Activated naive CD8-positive, alpha-beta T cell treated with anti-CD3 and anti-CD28 coated beads for 36 hours (primary cell): ENCODE measurements at regions not wholly inside any gene's neighbourhood (a gene's known extent, or its start where the extent isn't known, plus 50 kb on each side); places are given as distances from the start of the nearest gene placed in this dataset.
"Not testable (repeated sequence)": the region's sequence is repeated elsewhere in the genome, so short reads cannot be mapped to it uniquely, and the experiment has no call there.

Source experiments
- DNase-seq: peaks from one replicate; pipeline ENCODE4 v3.0.0; 2021
- H3K27ac Mint-ChIP-seq: one replicate; pipeline ENCODE4 v1.8.0; 2022; ENCODE audit warnings: mild to moderate bottlenecking, moderate library complexity, mixed read lengths
- H3K27me3 Mint-ChIP-seq: one replicate; pipeline ENCODE4 v1.8.0; 2022; ENCODE audit warnings: mild to moderate bottlenecking, mixed read lengths
- H3K36me3 Mint-ChIP-seq: one replicate; pipeline ENCODE4 v1.8.0; 2021; ENCODE audit warnings: mild to moderate bottlenecking, mixed read lengths
- H3K4me1 Mint-ChIP-seq: one replicate; pipeline ENCODE4 v1.8.0; 2021; ENCODE audit warnings: mixed read lengths
- H3K4me3 Mint-ChIP-seq: one replicate; pipeline ENCODE4 v1.8.0; 2022; ENCODE audit warnings: mild to moderate bottlenecking, moderate library complexity, mixed read lengths
- H3K9me3 Mint-ChIP-seq: one replicate; pipeline ENCODE4 v1.8.0; 2022; ENCODE audit warnings: mixed read lengths

- H3K4me3 Mint-ChIP-seq, result no peak overlapping the region
Observed at GRCh38 chr11:37182031-37182430, 584.0 kb upstream of the RAG2 start.

GRCh38 chr11:37177721-37178120 is 579.7 kb upstream of the RAG2 start:
- H3K27me3 Mint-ChIP-seq, result no peaks in the 10 kb centered on the region
- no peak for DNase-seq
- H3K9me3 Mint-ChIP-seq, result peaks cover 3% of the 10 kb centered on the region
- no peak overlapping the region for H3K4me3 Mint-ChIP-seq
- no peaks in the 10 kb centered on the region for H3K36me3 Mint-ChIP-seq
- H3K27ac Mint-ChIP-seq, result no peak overlapping the region
- H3K4me1 Mint-ChIP-seq, result no peaks in the 10 kb centered on the region

More at GRCh38 chr11:37182031-37182430, 584.0 kb upstream of the RAG2 start:
- no peaks in the 10 kb centered on the region for H3K4me1 Mint-ChIP-seq
- peaks cover 3% of the 10 kb centered on the region for H3K9me3 Mint-ChIP-seq
- H3K36me3 Mint-ChIP-seq, result no peaks in the 10 kb centered on the region
- no peak overlapping the region for H3K27ac Mint-ChIP-seq
- no peaks in the 10 kb centered on the region for H3K27me3 Mint-ChIP-seq
- DNase-seq, result no peak

- no peaks in the 10 kb centered on the region for H3K4me1 Mint-ChIP-seq
- no peaks in the 10 kb centered on the region for H3K27me3 Mint-ChIP-seq
- no peaks in the 10 kb centered on the region for H3K36me3 Mint-ChIP-seq
- H3K27ac Mint-ChIP-seq, result no peak overlapping the region
- no peak overlapping the region for H3K4me3 Mint-ChIP-seq
- no peak for DNase-seq
- peaks cover 4% of the 10 kb centered on the region for H3K9me3 Mint-ChIP-seq
Observed at GRCh38 chr11:37171451-37171850, 573.4 kb upstream of the RAG2 start.

- peaks cover 4% of the 10 kb centered on the region for H3K9me3 Mint-ChIP-seq
- H3K27me3 Mint-ChIP-seq, result no peaks in the 10 kb centered on the region
Observed at GRCh38 chr11:37170311-37170710, 572.3 kb upstream of the RAG2 start.

GRCh38 chr11:37145434-37145833 is 547.4 kb upstream of the RAG2 start:
- H3K9me3 Mint-ChIP-seq, H3K27ac Mint-ChIP-seq, H3K4me1 Mint-ChIP-seq, H3K36me3 Mint-ChIP-seq, H3K27me3 Mint-ChIP-seq, H3K4me3 Mint-ChIP-seq, DNase-seq: not testable (repeated sequence)

More at GRCh38 chr11:37170311-37170710, 572.3 kb upstream of the RAG2 start:
- Mint-ChIP-seq H3K4me3 (no peak overlapping the region), H3K27ac (no peak overlapping the region), H3K4me1 (no peaks in the 10 kb centered on the region), H3K36me3 (no peaks in the 10 kb centered on the region)
- no peak for DNase-seq

GRCh38 chr11:37142591-37142990 is 544.6 kb upstream of the RAG2 start:
- H3K27me3 Mint-ChIP-seq, result no peaks in the 10 kb centered on the region
- H3K9me3 Mint-ChIP-seq, result peaks cover 2% of the 10 kb centered on the region
- DNase-seq, result no peak
- H3K36me3 Mint-ChIP-seq, result no peaks in the 10 kb centered on the region
- no peaks in the 10 kb centered on the region for H3K4me1 Mint-ChIP-seq
- H3K27ac Mint-ChIP-seq, result no peak overlapping the region
- H3K4me3 Mint-ChIP-seq, result no peak overlapping the region

GRCh38 chr11:37141707-37142106 is 543.7 kb upstream of the RAG2 start:
- no peaks in the 10 kb centered on the region for H3K27me3 Mint-ChIP-seq
- no peaks in the 10 kb centered on the region for H3K36me3 Mint-ChIP-seq
- H3K4me3 Mint-ChIP-seq, result no peak overlapping the region
- H3K9me3 Mint-ChIP-seq, result peaks cover 2% of the 10 kb centered on the region
- H3K27ac Mint-ChIP-seq, result no peak overlapping the region
- no peaks in the 10 kb centered on the region for H3K4me1 Mint-ChIP-seq
- no peak for DNase-seq

GRCh38 chr11:37135606-37136005 is 537.6 kb upstream of the RAG2 start:
- H3K4me3 Mint-ChIP-seq, H3K9me3 Mint-ChIP-seq, H3K4me1 Mint-ChIP-seq, H3K27me3 Mint-ChIP-seq, H3K27ac Mint-ChIP-seq, H3K36me3 Mint-ChIP-seq, DNase-seq: not testable (repeated sequence)

GRCh38 chr11:37134637-37135036 is 536.6 kb upstream of the RAG2 start:
- Mint-ChIP-seq H3K9me3 (peaks cover 10% of the 10 kb centered on the region), H3K27ac (no peak overlapping the region), H3K4me3 (no peak overlapping the region), H3K27me3 (no peaks in the 10 kb centered on the region), H3K4me1 (no peaks in the 10 kb centered on the region), H3K36me3 (peaks cover 2% of the 10 kb centered on the region)
- DNase-seq, result no peak

GRCh38 chr11:37124384-37124783 is 526.3 kb upstream of the RAG2 start:
- Mint-ChIP-seq H3K9me3 (peaks cover 2% of the 10 kb centered on the region), H3K4me1 (no peaks in the 10 kb centered on the region), H3K27me3 (no peaks in the 10 kb centered on the region), H3K4me3 (no peak overlapping the region), H3K36me3 (no peaks in the 10 kb centered on the region), H3K27ac (no peak overlapping the region)
- no peak for DNase-seq

- H3K36me3 Mint-ChIP-seq, result no peaks in the 10 kb centered on the region
- H3K9me3 Mint-ChIP-seq, result peaks cover 2% of the 10 kb centered on the region
- no peaks in the 10 kb centered on the region for H3K4me1 Mint-ChIP-seq
- no peaks in the 10 kb centered on the region for H3K27me3 Mint-ChIP-seq
- no peak overlapping the region for H3K27ac Mint-ChIP-seq
- no peak overlapping the region for H3K4me3 Mint-ChIP-seq
- no peak for DNase-seq
Observed at GRCh38 chr11:37115963-37116362, 517.9 kb upstream of the RAG2 start.

- no peak for DNase-seq
- H3K9me3 Mint-ChIP-seq, result peaks cover 4% of the 10 kb centered on the region
- H3K27ac Mint-ChIP-seq, result no peak overlapping the region
- no peaks in the 10 kb centered on the region for H3K4me1 Mint-ChIP-seq
- no peaks in the 10 kb centered on the region for H3K36me3 Mint-ChIP-seq
- no peaks in the 10 kb centered on the region for H3K27me3 Mint-ChIP-seq
- no peak overlapping the region for H3K4me3 Mint-ChIP-seq
Observed at GRCh38 chr11:37110385-37110784, 512.3 kb upstream of the RAG2 start.

- Mint-ChIP-seq H3K4me1 (no peaks in the 10 kb centered on the region), H3K9me3 (peaks cover 4% of the 10 kb centered on the region), H3K27ac (no peak overlapping the region), H3K4me3 (no peak overlapping the region), H3K36me3 (no peaks in the 10 kb centered on the region), H3K27me3 (no peaks in the 10 kb centered on the region)
- DNase-seq, result no peak
Observed at GRCh38 chr11:37109286-37109585, 511.2 kb upstream of the RAG2 start.

- Mint-ChIP-seq H3K9me3 (peaks cover 6% of the 10 kb centered on the region), H3K27me3 (no peaks in the 10 kb centered on the region), H3K27ac (no peak overlapping the region), H3K4me3 (no peak overlapping the region), H3K4me1 (no peaks in the 10 kb centered on the region), H3K36me3 (no peaks in the 10 kb centered on the region)
- DNase-seq, result no peak
Observed at GRCh38 chr11:37108436-37109285, 510.6 kb upstream of the RAG2 start.

- H3K27ac Mint-ChIP-seq, result no peak overlapping the region
- H3K36me3 Mint-ChIP-seq, result no peaks in the 10 kb centered on the region
- H3K9me3 Mint-ChIP-seq, result peaks cover 6% of the 10 kb centered on the region
- H3K4me3 Mint-ChIP-seq, result no peak overlapping the region
- no peak for DNase-seq
- H3K27me3 Mint-ChIP-seq, result no peaks in the 10 kb centered on the region
- H3K4me1 Mint-ChIP-seq, result no peaks in the 10 kb centered on the region
Observed at GRCh38 chr11:37107831-37108230, 509.8 kb upstream of the RAG2 start.

GRCh38 chr11:37107415-37107814 is 509.4 kb upstream of the RAG2 start:
- no peak for DNase-seq
- Mint-ChIP-seq H3K4me3 (no peak overlapping the region), H3K27ac (no peak overlapping the region), H3K9me3 (peaks cover 6% of the 10 kb centered on the region), H3K27me3 (no peaks in the 10 kb centered on the region), H3K4me1 (no peaks in the 10 kb centered on the region), H3K36me3 (no peaks in the 10 kb centered on the region)
